ENCODE measurements at regions not wholly inside any gene's neighbourhood (a gene's known extent, or its start where the extent isn't known, plus 50 kb on each side); places are given as distances from the start of the nearest gene placed in this dataset.

DNA sequence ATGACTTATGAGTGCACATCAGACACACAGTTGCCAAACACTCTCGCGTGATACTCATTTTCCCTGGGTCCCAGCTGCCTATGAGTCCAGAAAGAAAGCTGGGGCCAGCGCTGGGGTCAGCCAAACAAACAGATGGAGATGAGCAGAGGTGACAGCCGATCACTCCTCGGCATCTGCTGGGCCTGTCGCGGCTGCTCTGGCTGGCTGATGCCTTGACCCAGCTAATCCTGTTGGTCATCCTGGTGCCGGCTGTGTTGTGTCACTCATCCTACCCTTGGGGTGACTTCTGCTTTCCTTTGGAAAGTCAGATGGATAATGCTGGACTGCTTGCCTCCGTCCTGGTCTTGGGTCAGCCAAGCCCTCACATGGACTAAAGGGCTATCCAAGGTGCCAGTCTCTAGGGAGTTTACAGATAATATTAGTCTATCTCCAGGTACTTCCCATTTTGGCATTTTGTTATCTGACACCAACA is 105.3 kb upstream of the PDZRN3 start:
- no peak for TF ChIP-seq RAD21 (IDR thresholded peaks at IDR 0.05; ENCODE audit: low read depth)
- TF ChIP-seq, protein P1, sequence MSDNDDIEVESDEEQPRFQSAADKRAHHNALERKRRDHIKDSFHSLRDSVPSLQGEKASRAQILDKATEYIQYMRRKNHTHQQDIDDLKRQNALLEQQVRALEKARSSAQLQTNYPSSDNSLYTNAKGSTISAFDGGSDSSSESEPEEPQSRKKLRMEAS (IDR thresholded peaks at IDR 0.05) = no peak
- no peak for TF ChIP-seq YY1 (IDR thresholded peaks at IDR 0.05; ENCODE audit: low read depth)
- no peak for TF ChIP-seq FOXM1 (IDR thresholded peaks at IDR 0.05; ENCODE audit: borderline replicate concordance, low read depth)
- no peak for TF ChIP-seq ZBTB7A (IDR thresholded peaks at IDR 0.05; ENCODE audit: low read depth)
- TF ChIP-seq TCF12 (IDR thresholded peaks at IDR 0.05; ENCODE audit: low read depth) = no peak
- TF ChIP-seq TAF1 (IDR thresholded peaks at IDR 0.05; ENCODE audit: low read depth) = no peak
- no peak for TF ChIP-seq CEBPB (IDR thresholded peaks at IDR 0.05)
- no peak for TF ChIP-seq TEAD4 (IDR thresholded peaks at IDR 0.05)
- TF ChIP-seq, protein P2, sequence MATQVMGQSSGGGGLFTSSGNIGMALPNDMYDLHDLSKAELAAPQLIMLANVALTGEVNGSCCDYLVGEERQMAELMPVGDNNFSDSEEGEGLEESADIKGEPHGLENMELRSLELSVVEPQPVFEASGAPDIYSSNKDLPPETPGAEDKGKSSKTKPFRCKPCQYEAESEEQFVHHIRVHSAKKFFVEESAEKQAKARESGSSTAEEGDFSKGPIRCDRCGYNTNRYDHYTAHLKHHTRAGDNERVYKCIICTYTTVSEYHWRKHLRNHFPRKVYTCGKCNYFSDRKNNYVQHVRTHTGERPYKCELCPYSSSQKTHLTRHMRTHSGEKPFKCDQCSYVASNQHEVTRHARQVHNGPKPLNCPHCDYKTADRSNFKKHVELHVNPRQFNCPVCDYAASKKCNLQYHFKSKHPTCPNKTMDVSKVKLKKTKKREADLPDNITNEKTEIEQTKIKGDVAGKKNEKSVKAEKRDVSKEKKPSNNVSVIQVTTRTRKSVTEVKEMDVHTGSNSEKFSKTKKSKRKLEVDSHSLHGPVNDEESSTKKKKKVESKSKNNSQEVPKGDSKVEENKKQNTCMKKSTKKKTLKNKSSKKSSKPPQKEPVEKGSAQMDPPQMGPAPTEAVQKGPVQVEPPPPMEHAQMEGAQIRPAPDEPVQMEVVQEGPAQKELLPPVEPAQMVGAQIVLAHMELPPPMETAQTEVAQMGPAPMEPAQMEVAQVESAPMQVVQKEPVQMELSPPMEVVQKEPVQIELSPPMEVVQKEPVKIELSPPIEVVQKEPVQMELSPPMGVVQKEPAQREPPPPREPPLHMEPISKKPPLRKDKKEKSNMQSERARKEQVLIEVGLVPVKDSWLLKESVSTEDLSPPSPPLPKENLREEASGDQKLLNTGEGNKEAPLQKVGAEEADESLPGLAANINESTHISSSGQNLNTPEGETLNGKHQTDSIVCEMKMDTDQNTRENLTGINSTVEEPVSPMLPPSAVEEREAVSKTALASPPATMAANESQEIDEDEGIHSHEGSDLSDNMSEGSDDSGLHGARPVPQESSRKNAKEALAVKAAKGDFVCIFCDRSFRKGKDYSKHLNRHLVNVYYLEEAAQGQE (IDR thresholded peaks at IDR 0.05; ENCODE audit: low read depth) = no peak
- TF ChIP-seq CREB1 (IDR thresholded peaks at IDR 0.05; ENCODE audit: low read depth) = no peak
- no peak for TF ChIP-seq EP300 (IDR thresholded peaks at IDR 0.05; ENCODE audit: borderline replicate concordance)
- TF ChIP-seq EGR1 (IDR thresholded peaks at IDR 0.05) = no peak
- TF ChIP-seq NFIC (IDR thresholded peaks at IDR 0.05) = no peak

Data from Ishikawa (cell line).